HCT116 (cell line): ENCODE measurements at regions not wholly inside any gene's neighbourhood (a gene's known extent, or its start where the extent isn't known, plus 50 kb on each side); places are given as distances from the start of the nearest gene placed in this dataset.

Source experiments
- ATAC-seq: fragments of 200-7000 bp; cut with Tn5 transposase; 2 replicates; pipeline ENCODE4 v1.9.1; 2020; ENCODE audit warnings: mild to moderate bottlenecking, moderate library complexity
- BruUV-seq: library from RNA; stranded (reverse); fragments of 400-500 nt; replicated peaks from 2 replicates; lab custom pipeline; 2021; lab: Mats Ljungman, UMichigan
- CTCF ChIA-PET: fragments of 300-600 bp; sonication (Branson Sonifier 250); formaldehyde crosslinking; loops from one replicate; lab custom pipeline; 2021; ENCODE audit warnings: antibody characterized with exemption; lab: Charles Lee
- POLR2A ChIA-PET: fragments of 300-600, 350-600 bp; sonication (Branson Sonifier 250); formaldehyde crosslinking; loops from one replicate; lab custom pipeline; 2021; ENCODE audit warnings: antibody characterized with exemption; lab: Charles Lee
- RAD21 ChIA-PET, 2 experiments: fragments of 300-600 bp; sonication (Branson Sonifier 250); formaldehyde crosslinking; loops; one replicate each; lab custom pipeline; 2023; ENCODE audit warnings: low total read pairs in 2 of 2; ENCODE audit not compliant: uncharacterized antibody in 2 of 2, unreplicated experiment in 2 of 2, low non-redundant PET in 1 of 2; lab: Charles Lee
- DNase-seq: peaks from one replicate; pipeline ENCODE4 v3.0.0-alpha.2; 2010; ENCODE audit warnings: low read depth, low spot score
- H2AFZ ChIP-seq: fragments of 200-600 bp; shearing (Covaris generic), sonication (generic); 2 replicates; pipeline ENCODE4 v1.6.1; 2017; ENCODE audit warnings: low read depth, mixed run types, mixed read lengths, antibody characterized with exemption, low read length; ENCODE audit not compliant: poor library complexity, severe bottlenecking
- H3K27ac ChIP-seq: 2 replicates; pipeline ENCODE4 v1.5.1; 2012; ENCODE audit warnings: low read depth, low read length
- H3K27me3 ChIP-seq: fragments of 200-600 bp; sonication (generic); 2 replicates; pipeline ENCODE4 v1.6.1; 2016; ENCODE audit warnings: mixed run types, low read length, mixed read lengths; ENCODE audit not compliant: insufficient read depth
- H3K36me3 ChIP-seq, 2 experiments: fragments of 200-500 bp in 1 of 2; fragments of 200-600 bp in 1 of 2; sonication (Bioruptor generic) in 1 of 2; sonication (generic) in 1 of 2; 2 replicates each; pipeline versions ENCODE4 v1.5.1 to v1.6.1; 2014 to 2016; ENCODE audit warnings: low read length in 2 of 2, inconsistent platforms in 1 of 2, mixed read lengths in 1 of 2, mixed run types in 1 of 2; ENCODE audit not compliant: insufficient read depth in 2 of 2, control insufficient read depth in 1 of 2
- H3K4me1 ChIP-seq, 2 experiments: fragments of 200-600 bp in 1 of 2; sonication (generic) in 1 of 2; 2 replicates each; pipeline versions ENCODE4 v1.5.1 to v1.6.1; 2012 to 2017; ENCODE audit warnings: low read length in 2 of 2, inconsistent platforms in 1 of 2, mild to moderate bottlenecking in 1 of 2, mixed read lengths in 1 of 2, mixed run types in 1 of 2, moderate library complexity in 1 of 2; ENCODE audit not compliant: insufficient read depth in 2 of 2, control insufficient read depth in 1 of 2
- H3K4me2 ChIP-seq: fragments of 200-600 bp; sonication (generic); 2 replicates; pipeline ENCODE4 v1.6.1; 2017; ENCODE audit warnings: mixed run types, low read length, mixed read lengths
- H3K4me3 ChIP-seq, 2 experiments: fragments of 200-600 bp in 1 of 2; sonication (generic) in 1 of 2; replicated peaks in 1 of 2; 2 replicates each; pipeline ENCODE4 v1.5.1; 2011 to 2016; ENCODE audit warnings: low read length in 2 of 2, control low read depth in 1 of 2, low read depth in 1 of 2, mild to moderate bottlenecking in 1 of 2, mixed read lengths in 1 of 2, mixed run types in 1 of 2
- H3K79me2 ChIP-seq: fragments of 200-600 bp; sonication (generic); 2 replicates; pipeline ENCODE4 v1.6.1; 2017; ENCODE audit warnings: mild to moderate bottlenecking, mixed run types, low read length, moderate library complexity, mixed read lengths; ENCODE audit not compliant: insufficient read depth
- H3K9ac ChIP-seq: fragments of 200-600 bp; sonication (generic); 2 replicates; pipeline ENCODE4 v1.6.1; 2016; ENCODE audit warnings: low read length, mixed read lengths
- H3K9me2 ChIP-seq: fragments of 200-600 bp; sonication (generic), shearing (Covaris generic); 2 replicates; pipeline ENCODE4 v1.6.1; 2017; ENCODE audit warnings: mixed run types, mild to moderate bottlenecking, moderate library complexity; ENCODE audit not compliant: insufficient read depth
- H3K9me3 ChIP-seq, 2 experiments: fragments of 200-500 bp in 1 of 2; fragments of 200-600 bp in 1 of 2; sonication (Bioruptor generic) in 1 of 2; sonication (generic) in 1 of 2; 2 replicates each; pipeline ENCODE4 v1.6.1; 2014 to 2017; ENCODE audit warnings: low read length in 2 of 2, mixed read lengths in 2 of 2, inconsistent platforms in 1 of 2, low read depth in 1 of 2, mild to moderate bottlenecking in 1 of 2, mixed run types in 1 of 2, moderate library complexity in 1 of 2; ENCODE audit not compliant: control insufficient read depth in 1 of 2, insufficient read depth in 1 of 2
- H4K20me1 ChIP-seq: fragments of 200-600 bp; sonication (generic), shearing (Covaris generic); 2 replicates; pipeline ENCODE4 v1.6.1; 2017; ENCODE audit warnings: mixed run types, mild to moderate bottlenecking, moderate library complexity; ENCODE audit not compliant: insufficient read depth
- CBX3 ChIP-seq: IDR thresholded peaks from 2 replicates; pipeline ENCODE4 v1.6.1; 2012; ENCODE audit warnings: low read depth
- EGR1 ChIP-seq: IDR thresholded peaks from 2 replicates; pipeline ENCODE4 v1.6.1; 2012; ENCODE audit warnings: low read depth
- ELF1 ChIP-seq: IDR thresholded peaks from 2 replicates; pipeline ENCODE4 v1.6.1; 2012; ENCODE audit warnings: low read depth, borderline replicate concordance
- FOSL1 ChIP-seq: IDR thresholded peaks from 2 replicates; pipeline ENCODE4 v1.6.1; 2012; ENCODE audit warnings: low read depth
- JUND ChIP-seq: IDR thresholded peaks from 2 replicates; pipeline ENCODE4 v1.6.1; 2012
- SRF ChIP-seq: IDR thresholded peaks from 2 replicates; pipeline ENCODE4 v1.6.1; 2012; ENCODE audit warnings: low read depth
- TCF7L2 ChIP-seq: IDR thresholded peaks from 2 replicates; pipeline ENCODE4 v1.7.0; 2011; ENCODE audit warnings: borderline replicate concordance, inconsistent platforms; ENCODE audit not compliant: insufficient read depth, insufficient read length; ENCODE audit errors: extremely low read depth
- YY1 ChIP-seq: IDR thresholded peaks from 2 replicates; pipeline ENCODE4 v1.6.1; 2011; ENCODE audit warnings: low read length, low read depth, moderate library complexity, mild to moderate bottlenecking; ENCODE audit not compliant: insufficient replicate concordance; ENCODE audit errors: extremely low read depth
- ZFX ChIP-seq: fragments of 450-650 bp; IDR thresholded peaks from 2 replicates; pipeline ENCODE4 v1.6.1; 2017
- ZNF274 ChIP-seq: fragments of 200-500 bp; sonication (Bioruptor generic); IDR thresholded peaks from 2 replicates; pipeline ENCODE4 v1.6.1; 2014; ENCODE audit warnings: mild to moderate bottlenecking, low read depth, low read length, inconsistent platforms
- intact Hi-C: fragments of 100-400 bp; cut with micrococcal nuclease; formaldehyde crosslinking; loops from 2 replicates; pipeline ENCODE4 v1.10.0; 2022
- TF ChIP-seq, protein P1 (sequence below), 3 experiments: fragments of 200-600 bp in 1 of 3; sonication (generic) in 1 of 3; IDR thresholded peaks in 2 of 3; conservative IDR thresholded peaks in 1 of 3; 2 replicates each; pipeline ENCODE4 v1.5.1; 2012 to 2017; ENCODE audit warnings: low read depth in 2 of 3, low read length in 2 of 3, antibody characterized with exemption in 1 of 3, borderline replicate concordance in 1 of 3, control low read depth in 1 of 3, mild to moderate bottlenecking in 1 of 3, mixed read lengths in 1 of 3, mixed run types in 1 of 3, moderate library complexity in 1 of 3; ENCODE audit not compliant: insufficient read depth in 1 of 3

GRCh38 chr6:66896415-66896814 lies 1189.4 kb upstream of the EYS start:
- H3K4me2 ChIP-seq: no peak overlapping the region
- no peak overlapping the region for H3K9ac ChIP-seq
- POLR2A ChIA-PET: no interaction called here
- H4K20me1 ChIP-seq: no peaks in the 10 kb centered on the region
- TF ChIP-seq ELF1 (no peak), ZFX (no peak), YY1 (no peak), CBX3 (no peak), FOSL1 (no peak), EGR1 (no peak), SRF (no peak), ZNF274 (no peak), TCF7L2 (no peak), JUND (no peak)
- TF ChIP-seq, protein P1, sequence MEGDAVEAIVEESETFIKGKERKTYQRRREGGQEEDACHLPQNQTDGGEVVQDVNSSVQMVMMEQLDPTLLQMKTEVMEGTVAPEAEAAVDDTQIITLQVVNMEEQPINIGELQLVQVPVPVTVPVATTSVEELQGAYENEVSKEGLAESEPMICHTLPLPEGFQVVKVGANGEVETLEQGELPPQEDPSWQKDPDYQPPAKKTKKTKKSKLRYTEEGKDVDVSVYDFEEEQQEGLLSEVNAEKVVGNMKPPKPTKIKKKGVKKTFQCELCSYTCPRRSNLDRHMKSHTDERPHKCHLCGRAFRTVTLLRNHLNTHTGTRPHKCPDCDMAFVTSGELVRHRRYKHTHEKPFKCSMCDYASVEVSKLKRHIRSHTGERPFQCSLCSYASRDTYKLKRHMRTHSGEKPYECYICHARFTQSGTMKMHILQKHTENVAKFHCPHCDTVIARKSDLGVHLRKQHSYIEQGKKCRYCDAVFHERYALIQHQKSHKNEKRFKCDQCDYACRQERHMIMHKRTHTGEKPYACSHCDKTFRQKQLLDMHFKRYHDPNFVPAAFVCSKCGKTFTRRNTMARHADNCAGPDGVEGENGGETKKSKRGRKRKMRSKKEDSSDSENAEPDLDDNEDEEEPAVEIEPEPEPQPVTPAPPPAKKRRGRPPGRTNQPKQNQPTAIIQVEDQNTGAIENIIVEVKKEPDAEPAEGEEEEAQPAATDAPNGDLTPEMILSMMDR (IDR thresholded peaks at IDR 0.05 in 2 of 3, conservative IDR thresholded peaks at IDR 0.05 in 1 of 3; ENCODE audit: borderline replicate concordance in 1 of 3, insufficient read depth in 1 of 3, low read depth in 2 of 3, low read length in 2 of 3): no peak
- DNase-seq (no peak), ATAC-seq (no peak)
- H3K9me2 ChIP-seq: no peaks in the 10 kb centered on the region
- intact Hi-C loops: no loop called here
- no peaks in the 10 kb centered on the region for H3K4me1 ChIP-seq
- no peak overlapping the region for H3K4me3 ChIP-seq
- H2AFZ ChIP-seq: no peak overlapping the region
- H3K27ac ChIP-seq: no peak overlapping the region
- CTCF ChIA-PET: no interaction called here
- no peaks in the 10 kb centered on the region for H3K36me3 ChIP-seq
- RAD21 ChIA-PET: no interaction called here
- peaks cover 10 to 14% of the 10 kb centered on the region in 2 experiments; a peak in 2 of 4 replicates for H3K9me3 ChIP-seq
- BruUV-seq: no TSS peak
- H3K79me2 ChIP-seq: no peaks in the 10 kb centered on the region
- H3K27me3 ChIP-seq: no peaks in the 10 kb centered on the region
